GOT3 (cell line): ENCODE measurements at regions not wholly inside any gene's neighbourhood (a gene's known extent, or its start where the extent isn't known, plus 50 kb on each side); places are given as distances from the start of the nearest gene placed in this dataset.

ENCODE experiments used
- DNase-seq: peaks from one replicate; lab custom pipeline; 2025; ENCODE audit warnings: mixed read lengths; lab: John Stamatoyannopoulos, UW

DNA sequence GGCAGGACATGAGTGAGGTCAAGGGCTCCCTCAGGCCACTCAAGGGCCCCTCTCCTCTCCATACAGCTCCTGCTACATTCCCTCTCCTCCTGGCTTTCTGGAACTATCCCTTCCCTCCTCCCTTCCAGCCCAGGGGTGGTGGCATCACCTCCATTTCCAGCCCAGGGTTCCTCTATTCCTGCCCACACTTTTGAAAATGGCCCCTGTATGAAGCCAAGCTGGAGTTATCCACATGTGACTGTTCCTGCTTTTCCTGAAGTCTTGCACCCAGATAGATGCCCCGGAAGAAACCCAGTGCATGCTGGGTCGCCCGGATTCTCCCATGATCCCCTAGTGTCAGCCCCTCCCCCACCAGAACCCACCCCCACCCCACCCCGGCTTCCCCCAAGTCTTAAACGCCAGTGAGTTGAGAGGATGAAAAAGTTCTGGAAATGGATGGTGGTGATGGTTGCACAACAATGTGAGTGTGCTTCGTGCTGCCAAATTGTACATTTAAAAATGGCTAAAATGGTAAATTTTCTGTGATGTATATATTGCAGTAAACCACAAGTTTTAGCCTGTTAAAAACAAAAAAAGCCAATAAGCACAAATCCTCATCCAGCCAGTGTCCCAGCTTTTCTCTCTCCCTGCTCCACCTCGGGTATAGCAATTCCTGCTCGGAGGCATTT is 136.9 kb downstream of the SCARB1 start:
- DNase-seq = no peak

DNA sequence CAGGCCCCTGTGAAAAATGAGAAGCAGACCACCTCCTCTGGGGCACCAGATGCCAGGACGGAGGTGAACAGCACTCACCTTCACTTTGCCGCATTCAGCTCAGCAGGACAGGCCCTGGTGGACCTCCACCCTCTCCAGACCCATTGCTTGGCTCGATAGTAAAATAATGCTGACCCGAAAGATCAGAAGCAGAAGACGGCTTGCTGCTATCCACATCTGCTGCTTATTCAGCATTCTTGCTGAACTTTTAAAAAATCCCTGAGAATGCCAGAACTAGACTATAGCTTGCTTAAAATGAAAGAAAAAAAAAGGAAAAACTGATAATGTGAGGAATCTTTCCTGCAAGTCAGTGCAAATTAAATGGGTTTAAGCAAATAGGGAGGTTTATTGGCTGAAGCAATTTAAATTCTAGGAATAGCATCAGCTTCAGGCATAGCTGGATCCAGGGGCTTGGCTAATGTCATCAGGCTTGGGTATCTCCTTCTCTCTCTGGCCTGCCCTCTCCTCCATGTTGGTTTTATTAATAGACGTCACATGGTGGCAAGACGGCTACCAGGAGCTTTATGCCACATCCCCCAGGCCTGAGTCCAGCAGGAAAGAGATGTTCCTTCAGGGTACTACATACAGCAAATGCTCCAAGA is 137.9 kb downstream of the SCARB1 start:
- no peak for DNase-seq

DNA sequence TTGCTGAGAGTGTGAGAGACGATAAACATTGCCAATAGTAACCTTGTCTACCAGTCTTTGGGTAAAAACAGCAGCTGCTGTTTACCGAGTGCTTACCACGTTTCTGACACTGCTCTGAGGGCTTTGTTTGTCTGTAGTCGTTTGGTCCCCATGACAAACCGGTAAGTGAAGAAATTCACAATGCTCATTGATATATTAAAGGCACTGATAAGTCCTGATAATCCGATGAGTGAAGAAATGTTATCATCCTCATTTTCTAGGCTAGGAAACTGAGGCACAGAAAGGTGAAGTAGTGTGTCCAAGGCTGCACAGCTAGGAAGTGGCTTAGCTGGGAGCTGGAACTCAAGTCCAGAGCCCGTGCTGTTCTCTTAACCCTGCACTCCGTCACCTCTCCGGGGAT is 138.6 kb downstream of the SCARB1 start:
- DNase-seq = no peak

- no peak for DNase-seq
Observed at GRCh38 chr12:124722878-124723277, 140.8 kb downstream of the SCARB1 start.

DNA sequence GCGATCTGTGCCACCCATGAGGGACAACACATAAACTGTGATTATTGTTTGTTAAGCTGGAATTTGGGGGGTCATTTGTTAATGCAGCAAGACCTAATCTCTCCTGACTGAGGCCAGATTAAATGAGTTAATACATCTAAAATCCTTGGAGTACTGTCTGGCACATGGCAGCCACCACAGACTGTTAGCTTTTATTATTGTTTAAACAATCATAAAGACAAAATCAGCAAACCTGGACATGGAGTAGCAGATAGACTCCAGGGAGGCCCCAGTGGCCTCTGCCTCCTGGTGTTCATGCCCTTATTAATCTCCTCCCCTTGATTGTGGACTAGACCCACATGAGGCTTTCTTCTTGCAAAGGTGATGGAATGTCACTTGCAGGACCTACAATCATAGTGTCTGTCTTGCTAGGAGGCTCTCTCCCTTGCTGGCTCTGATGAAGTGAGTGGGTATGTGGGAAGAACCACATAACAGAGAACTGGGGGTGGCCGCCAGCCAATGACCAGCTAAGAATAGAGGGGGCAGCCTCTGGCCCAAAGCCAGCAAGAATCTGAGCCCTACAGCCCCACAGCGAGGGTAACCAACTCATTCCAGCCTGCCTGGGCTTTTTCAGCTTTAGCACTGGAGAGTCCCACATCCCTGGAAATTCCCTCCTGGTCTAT is 142.0 kb downstream of the SCARB1 start:
- DNase-seq = no peak

DNA sequence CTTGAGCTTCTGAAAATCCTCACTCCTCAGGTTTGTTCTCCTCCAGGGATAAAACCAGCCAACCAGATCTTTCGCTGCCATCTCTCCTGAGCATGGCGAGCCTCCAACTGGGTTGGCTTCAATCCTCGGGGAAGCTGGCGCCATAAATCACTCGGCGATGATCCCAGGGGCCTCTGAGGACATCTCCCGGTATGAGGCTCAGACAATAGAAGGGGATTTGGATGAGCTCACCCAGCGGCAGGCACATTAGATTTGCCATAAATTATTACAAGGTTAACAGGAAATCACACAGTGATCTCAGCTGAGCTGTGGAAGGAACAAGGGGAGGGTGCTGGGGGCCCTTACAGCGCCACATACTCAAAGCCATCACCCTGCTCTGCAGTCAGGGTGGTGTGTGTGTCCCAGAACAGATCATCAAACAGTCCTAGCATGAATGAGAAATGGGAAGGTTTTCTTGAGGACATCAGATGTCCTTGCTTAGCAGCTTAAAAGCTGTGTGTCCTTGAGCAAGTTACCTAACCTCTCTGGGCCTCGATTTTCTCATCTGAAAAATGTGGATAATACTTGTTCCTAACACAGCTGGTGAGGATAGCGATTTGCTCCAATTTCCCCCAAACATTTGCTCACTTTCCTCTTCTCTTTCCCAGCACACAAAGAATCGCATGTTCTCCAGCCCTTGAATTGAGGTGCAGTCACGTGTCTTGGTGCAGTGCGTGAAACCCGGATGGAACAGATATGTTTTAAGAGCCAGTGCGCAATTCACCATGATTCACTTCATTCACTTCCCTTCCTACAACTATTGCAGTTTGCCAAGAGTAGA is 142.8 kb downstream of the SCARB1 start:
- no peak for DNase-seq

DNA sequence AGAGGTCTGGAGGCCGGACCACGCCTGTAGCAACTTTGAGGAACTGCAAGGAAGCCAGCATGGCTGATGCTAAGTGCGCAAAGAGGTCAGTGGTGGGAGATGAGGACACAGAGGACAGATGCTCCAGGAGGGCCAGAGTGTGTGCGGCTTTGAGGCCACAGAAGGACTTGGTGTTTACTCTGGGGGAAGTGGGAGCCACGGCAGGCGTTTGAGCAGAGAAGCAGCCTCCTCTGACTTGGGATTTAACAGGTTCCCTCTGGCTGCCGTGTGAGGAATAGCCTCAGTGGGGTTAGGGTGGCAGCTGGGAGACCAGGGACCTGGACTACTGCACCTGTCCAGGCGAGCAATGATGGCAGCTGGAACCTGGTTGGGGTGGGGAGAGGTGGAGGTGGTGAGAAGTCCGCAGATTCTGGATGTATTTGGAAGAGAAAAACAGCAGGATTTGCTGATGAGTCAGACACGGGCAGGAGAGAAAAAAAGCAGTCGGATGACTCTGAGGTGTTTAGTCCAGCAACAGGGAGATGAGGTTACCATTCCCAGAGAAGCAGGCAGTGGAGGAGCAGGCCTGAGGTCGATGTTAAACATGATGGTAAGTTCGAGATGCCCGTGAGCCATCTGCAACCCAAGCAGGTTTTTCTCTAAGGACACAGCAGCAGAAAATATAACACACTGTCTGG is 143.5 kb downstream of the SCARB1 start:
- no peak for DNase-seq

GRCh38 chr12:124719231-124719630 is 144.4 kb downstream of the SCARB1 start:
- DNase-seq = no peak

GRCh38 chr12:124718458-124718857 is 145.2 kb downstream of the SCARB1 start:
- DNase-seq = no peak

- DNase-seq = no peak
Observed at GRCh38 chr12:124718036-124718435, 145.6 kb downstream of the SCARB1 start.

GRCh38 chr12:124717318-124717717 is 146.3 kb downstream of the SCARB1 start:
- DNase-seq = no peak

- no peak for DNase-seq
Observed at GRCh38 chr12:124716208-124717130, 147.2 kb downstream of the SCARB1 start.

DNA sequence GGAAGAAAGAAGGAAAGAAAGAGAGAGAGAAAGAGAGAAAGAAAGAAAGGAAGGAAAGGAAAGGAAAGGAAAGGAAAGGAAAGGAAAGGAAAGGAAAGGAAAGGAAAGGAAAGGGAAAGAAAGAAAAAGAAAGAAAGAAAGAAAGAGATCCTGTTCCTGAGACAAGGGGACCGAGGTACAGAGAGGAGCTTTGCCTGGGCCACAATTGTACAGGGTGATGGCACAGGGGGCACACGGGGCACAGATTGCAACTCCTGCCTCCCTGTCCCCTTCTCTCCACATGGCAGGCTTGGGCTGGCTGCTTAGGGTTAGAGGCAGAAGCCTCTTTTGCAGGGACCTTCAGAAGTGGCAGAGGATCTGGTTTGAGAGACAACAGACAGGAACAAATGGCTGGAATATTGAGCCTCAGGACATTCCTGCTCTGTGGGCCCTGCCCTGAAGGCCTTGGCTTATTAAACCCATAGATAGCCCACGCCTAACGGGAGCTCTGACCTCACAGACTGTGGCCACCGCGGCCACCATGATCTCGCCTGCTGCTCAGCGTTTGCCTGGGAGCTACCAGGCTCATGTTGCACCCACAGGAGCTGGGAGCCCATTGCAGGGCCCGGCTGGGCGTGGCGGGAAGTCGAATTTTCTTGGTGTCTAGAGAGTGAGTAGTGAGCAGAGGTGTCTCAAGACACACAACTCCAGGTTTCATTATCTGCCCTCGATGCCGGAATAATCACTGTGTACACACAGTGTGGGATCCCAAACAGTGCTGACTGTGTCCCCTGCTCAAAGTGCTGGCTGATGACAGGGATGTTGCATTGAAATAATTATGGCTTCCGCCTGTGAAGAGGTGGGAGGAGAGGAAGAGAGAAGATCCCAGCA is 147.9 kb upstream of the NCOR2 start:
- DNase-seq = no peak

DNA sequence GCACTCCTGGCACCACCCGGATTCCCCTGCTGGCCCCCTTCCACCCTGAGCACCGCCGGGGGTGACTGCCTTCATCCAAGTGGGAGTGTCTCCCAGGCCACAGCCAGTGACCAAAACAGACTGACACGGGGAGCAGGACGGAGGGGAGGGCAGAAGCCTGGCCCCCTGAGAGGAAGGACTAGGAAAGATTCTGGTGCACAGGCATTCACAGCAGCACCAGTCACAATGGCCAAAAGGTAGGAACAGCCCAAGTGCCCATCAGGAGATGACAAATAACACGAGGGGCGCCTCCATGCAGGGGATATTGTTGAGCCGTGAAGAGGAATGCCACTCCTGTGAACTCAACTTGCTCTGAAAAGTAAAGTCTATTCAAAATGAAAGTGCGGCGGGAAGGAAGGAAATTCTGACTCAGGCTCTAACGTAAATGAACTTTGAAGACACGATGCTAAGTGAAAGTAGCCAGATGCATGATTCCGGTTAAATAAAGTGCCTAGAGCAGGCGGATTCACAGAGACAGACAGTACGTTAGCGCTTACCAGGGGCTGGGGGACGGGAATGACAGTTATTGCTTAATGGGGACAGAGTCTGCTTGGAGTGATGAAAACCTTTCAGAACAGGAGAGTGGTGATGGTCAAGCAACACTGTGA is 146.1 kb upstream of the NCOR2 start:
- DNase-seq = no peak

GRCh38 chr12:124713041-124713435 is 145.6 kb upstream of the NCOR2 start:
- DNase-seq = no peak

- no peak for DNase-seq
Observed at GRCh38 chr12:124711344-124711743, 143.9 kb upstream of the NCOR2 start.

DNA sequence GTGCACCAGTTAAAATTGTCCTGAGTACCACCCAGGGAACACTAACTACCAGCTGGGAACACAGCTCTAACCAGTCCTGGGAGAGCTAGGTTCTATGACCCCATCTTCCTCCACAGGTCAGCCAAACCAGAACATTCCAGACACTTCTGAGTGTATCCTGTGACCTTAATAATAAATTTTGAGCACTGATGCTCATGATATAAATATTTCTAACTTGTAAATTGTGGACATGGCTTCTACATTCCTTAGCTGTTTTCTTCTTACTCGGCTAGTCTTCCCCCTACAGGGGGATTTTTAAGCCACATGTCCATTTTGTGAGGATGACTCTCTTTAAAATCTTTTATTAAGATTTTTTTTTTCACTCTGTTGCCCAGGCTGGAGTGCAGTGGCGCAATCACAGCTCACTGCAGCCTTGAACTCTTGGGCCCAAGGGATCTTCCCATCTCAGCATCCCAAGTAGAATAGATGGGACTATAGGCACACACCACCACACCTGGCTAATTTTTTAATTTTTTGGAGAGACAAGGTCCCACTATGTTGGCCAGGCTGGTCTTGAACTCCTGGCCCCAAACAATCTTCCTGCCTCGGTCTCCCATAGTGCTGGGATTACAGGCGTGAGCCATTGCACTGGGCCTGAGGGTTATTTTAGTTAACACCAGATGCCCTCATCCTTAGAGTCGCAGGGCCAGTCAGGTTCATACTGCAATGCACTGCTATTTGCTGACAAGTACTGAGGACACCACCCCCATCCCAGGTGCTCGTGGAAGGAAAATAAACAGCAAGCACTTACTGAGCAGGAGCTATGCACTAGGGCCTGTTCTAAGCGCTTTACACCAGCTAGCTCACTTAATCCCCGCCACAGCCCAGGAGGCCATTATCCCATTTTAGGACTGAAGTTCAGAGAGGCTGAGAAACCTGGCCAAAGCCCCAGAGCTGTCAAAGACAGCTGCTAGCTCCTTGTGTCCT is 142.6 kb upstream of the NCOR2 start:
- DNase-seq = no peak

GRCh38 chr12:124707316-124707715 is 139.9 kb upstream of the NCOR2 start:
- no peak for DNase-seq
